ENCODE measurements at regions not wholly inside any gene's neighbourhood (a gene's known extent, or its start where the extent isn't known, plus 50 kb on each side); places are given as distances from the start of the nearest gene placed in this dataset.

- Histone ChIP-seq H3K4me1 (ENCODE audit: control insufficient read depth, insufficient read depth, low read length) (peaks cover 5% of the 10 kb centered on the region), H3K4me3 (ENCODE audit: low read length) (no peak overlapping the region), H3K9ac (ENCODE audit: low read length) (no peak overlapping the region), H3K27me3 (ENCODE audit: control insufficient read depth, insufficient read depth, low read length) (no peaks in the 10 kb centered on the region), H3K36me3 (ENCODE audit: control insufficient read depth, insufficient read depth, low read length) (no peaks in the 10 kb centered on the region), H3K27ac (ENCODE audit: low read depth, low read length) (no peak overlapping the region)
Measured at GRCh38 chr10:35910234-35910633, 268.1 kb upstream of the FZD8 start.

DNA sequence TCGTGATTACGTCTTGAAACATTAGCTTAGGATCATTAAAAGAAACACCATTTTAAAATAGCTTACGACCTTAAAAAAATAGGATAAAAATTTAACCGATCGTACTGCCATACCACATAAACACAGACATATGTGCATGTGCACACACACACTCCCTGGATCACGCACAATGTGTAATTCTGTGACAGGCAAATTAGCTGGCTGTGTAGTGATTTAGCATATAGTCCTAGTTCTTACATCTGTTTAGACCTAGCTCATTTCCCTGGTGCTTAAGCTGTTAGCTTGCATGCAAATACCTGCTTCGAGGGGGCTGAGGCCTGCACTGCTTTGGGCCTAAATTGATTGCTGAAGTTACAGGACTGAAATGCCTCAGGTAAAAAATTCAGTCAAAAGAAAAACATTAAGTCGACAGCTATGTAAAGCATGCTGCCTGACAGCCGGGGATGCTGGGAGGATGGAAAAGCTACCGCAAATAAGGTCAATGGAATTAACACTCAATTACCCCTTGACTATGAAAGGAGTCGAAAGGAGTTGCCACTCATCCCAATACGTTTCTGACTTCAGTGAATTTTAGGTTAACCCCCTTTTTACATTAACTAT lies 267.1 kb upstream of the FZD8 start:
- H3K27me3 ChIP-seq (ENCODE audit: control insufficient read depth, insufficient read depth, low read length) = no peaks in the 10 kb centered on the region
- peaks cover 5% of the 10 kb centered on the region for H3K4me1 ChIP-seq (ENCODE audit: control insufficient read depth, insufficient read depth, low read length)
- no peaks in the 10 kb centered on the region for H3K36me3 ChIP-seq (ENCODE audit: control insufficient read depth, insufficient read depth, low read length)
- H3K4me3 ChIP-seq (ENCODE audit: low read length) = no peak overlapping the region
- no peak overlapping the region for H3K9ac ChIP-seq (ENCODE audit: low read length)
- no peak overlapping the region for H3K27ac ChIP-seq (ENCODE audit: low read depth, low read length)

DNA sequence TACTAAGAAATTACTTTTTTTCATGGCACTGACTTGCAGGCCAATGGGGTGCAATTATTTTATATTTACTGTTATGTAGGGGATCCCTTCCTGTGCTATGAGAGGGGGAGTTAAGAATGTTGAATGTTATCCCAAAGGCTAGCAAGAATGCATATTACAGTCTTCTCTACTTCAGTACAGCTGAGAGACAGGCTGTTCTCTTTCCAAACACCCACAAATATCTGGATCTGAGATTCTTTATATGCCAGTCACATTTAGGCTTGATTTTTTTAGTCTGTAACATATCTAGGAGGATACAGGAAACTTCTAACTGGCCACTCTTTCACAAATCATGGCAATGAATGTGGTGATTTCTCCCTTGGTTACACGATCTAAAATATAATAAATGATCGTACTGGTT lies 266.4 kb upstream of the FZD8 start:
- H3K36me3 ChIP-seq (ENCODE audit: control insufficient read depth, insufficient read depth, low read length) = no peaks in the 10 kb centered on the region
- no peaks in the 10 kb centered on the region for H3K27me3 ChIP-seq (ENCODE audit: control insufficient read depth, insufficient read depth, low read length)

GRCh38 chr10:35907548-35907947 lies 265.5 kb upstream of the FZD8 start:
- H3K4me3 ChIP-seq (ENCODE audit: low read length) = no peak overlapping the region
- H3K36me3 ChIP-seq (ENCODE audit: control insufficient read depth, insufficient read depth, low read length) = no peaks in the 10 kb centered on the region
- H3K27ac ChIP-seq (ENCODE audit: low read depth, low read length) = no peak overlapping the region
- no peak overlapping the region for H3K9ac ChIP-seq (ENCODE audit: low read length)
- no peaks in the 10 kb centered on the region for H3K27me3 ChIP-seq (ENCODE audit: control insufficient read depth, insufficient read depth, low read length)
- H3K4me1 ChIP-seq (ENCODE audit: control insufficient read depth, insufficient read depth, low read length) = peaks cover 1% of the 10 kb centered on the region

More for the DNA sequence above, 266.4 kb upstream of the FZD8 start:
- H3K27ac ChIP-seq (ENCODE audit: low read depth, low read length) = no peak overlapping the region
- H3K4me1 ChIP-seq (ENCODE audit: control insufficient read depth, insufficient read depth, low read length) = peaks cover 5% of the 10 kb centered on the region
- no peak overlapping the region for H3K4me3 ChIP-seq (ENCODE audit: low read length)
- H3K9ac ChIP-seq (ENCODE audit: low read length) = no peak overlapping the region

GRCh38 chr10:35906155-35906554 lies 264.1 kb upstream of the FZD8 start:
- H3K36me3 ChIP-seq (ENCODE audit: control insufficient read depth, insufficient read depth, low read length) = no peaks in the 10 kb centered on the region

DNA sequence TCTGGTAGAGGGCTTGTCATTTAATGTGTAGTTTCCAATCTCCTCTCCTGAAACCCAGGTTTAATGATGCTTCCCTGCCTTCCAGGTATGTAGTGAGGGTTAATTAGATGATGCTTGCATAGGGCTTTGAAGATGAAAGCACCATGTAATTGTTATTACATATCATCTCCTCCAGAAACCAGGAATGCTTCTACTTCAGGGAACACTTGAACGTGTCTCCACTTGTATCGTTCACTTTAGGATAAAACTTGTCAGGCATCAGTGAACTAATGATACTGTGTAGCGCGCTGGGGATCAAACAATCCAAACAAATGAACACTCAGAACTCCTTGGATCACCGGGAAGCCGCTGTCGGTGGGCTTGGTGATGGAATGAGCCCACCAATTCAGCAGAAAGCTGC lies 260.9 kb upstream of the FZD8 start:
- Histone ChIP-seq H3K4me3 (ENCODE audit: low read length) (no peak overlapping the region), H3K27me3 (ENCODE audit: control insufficient read depth, insufficient read depth, low read length) (no peaks in the 10 kb centered on the region), H3K27ac (ENCODE audit: low read depth, low read length) (no peak overlapping the region), H3K9ac (ENCODE audit: low read length) (no peak overlapping the region), H3K36me3 (ENCODE audit: control insufficient read depth, insufficient read depth, low read length) (no peaks in the 10 kb centered on the region), H3K4me1 (ENCODE audit: control insufficient read depth, insufficient read depth, low read length) (no peaks in the 10 kb centered on the region)

More at GRCh38 chr10:35906155-35906554, 264.1 kb upstream of the FZD8 start:
- H3K9ac ChIP-seq (ENCODE audit: low read length) = no peak overlapping the region
- no peaks in the 10 kb centered on the region for H3K27me3 ChIP-seq (ENCODE audit: control insufficient read depth, insufficient read depth, low read length)
- no peak overlapping the region for H3K4me3 ChIP-seq (ENCODE audit: low read length)
- H3K4me1 ChIP-seq (ENCODE audit: control insufficient read depth, insufficient read depth, low read length) = no peaks in the 10 kb centered on the region
- H3K27ac ChIP-seq (ENCODE audit: low read depth, low read length) = no peak overlapping the region

GRCh38 chr10:35898716-35899440 lies 256.8 kb upstream of the FZD8 start:
- Histone ChIP-seq H3K27ac (ENCODE audit: low read depth, low read length) (no peak overlapping the region), H3K9ac (ENCODE audit: low read length) (no peak overlapping the region), H3K4me1 (ENCODE audit: control insufficient read depth, insufficient read depth, low read length) (no peaks in the 10 kb centered on the region), H3K27me3 (ENCODE audit: control insufficient read depth, insufficient read depth, low read length) (no peaks in the 10 kb centered on the region), H3K4me3 (ENCODE audit: low read length) (no peak overlapping the region), H3K36me3 (ENCODE audit: control insufficient read depth, insufficient read depth, low read length) (no peaks in the 10 kb centered on the region)

GRCh38 chr10:35896001-35896400 lies 253.9 kb upstream of the FZD8 start:
- Histone ChIP-seq H3K4me3 (ENCODE audit: low read length) (no peak overlapping the region), H3K9ac (ENCODE audit: low read length) (no peak overlapping the region), H3K27ac (ENCODE audit: low read depth, low read length) (no peak overlapping the region), H3K4me1 (ENCODE audit: control insufficient read depth, insufficient read depth, low read length) (no peaks in the 10 kb centered on the region), H3K36me3 (ENCODE audit: control insufficient read depth, insufficient read depth, low read length) (no peaks in the 10 kb centered on the region), H3K27me3 (ENCODE audit: control insufficient read depth, insufficient read depth, low read length) (no peaks in the 10 kb centered on the region)

GRCh38 chr10:35895331-35895730 lies 253.2 kb upstream of the FZD8 start:
- no peaks in the 10 kb centered on the region for H3K27me3 ChIP-seq (ENCODE audit: control insufficient read depth, insufficient read depth, low read length)
- H3K4me3 ChIP-seq (ENCODE audit: low read length) = no peak overlapping the region
- no peaks in the 10 kb centered on the region for H3K36me3 ChIP-seq (ENCODE audit: control insufficient read depth, insufficient read depth, low read length)
- no peak overlapping the region for H3K27ac ChIP-seq (ENCODE audit: low read depth, low read length)
- H3K4me1 ChIP-seq (ENCODE audit: control insufficient read depth, insufficient read depth, low read length) = peaks cover 6% of the 10 kb centered on the region
- H3K9ac ChIP-seq (ENCODE audit: low read length) = no peak overlapping the region

DNA sequence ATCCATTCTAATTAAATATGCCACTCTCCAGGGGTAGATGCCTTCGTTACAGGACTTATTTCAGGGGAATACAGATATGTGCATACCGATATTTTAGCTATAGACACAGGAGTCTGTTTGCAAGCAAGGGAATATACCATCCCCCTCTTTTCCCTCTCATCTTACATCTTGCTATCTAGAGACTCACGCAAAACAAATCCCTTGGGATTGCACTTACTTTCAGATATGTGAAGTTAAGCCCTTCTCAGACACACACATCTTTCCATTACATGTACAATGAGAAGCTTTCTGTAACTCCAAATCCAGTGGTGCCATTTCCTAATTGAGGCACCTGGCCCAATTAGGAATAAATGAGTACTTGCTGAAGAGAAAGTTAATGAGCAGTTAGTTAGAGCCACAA lies 250.4 kb upstream of the FZD8 start:
- Histone ChIP-seq H3K4me1 (ENCODE audit: control insufficient read depth, insufficient read depth, low read length) (peaks cover 12% of the 10 kb centered on the region), H3K4me3 (ENCODE audit: low read length) (no peak overlapping the region)

GRCh38 chr10:35890676-35891495 lies 248.8 kb upstream of the FZD8 start:
- Histone ChIP-seq H3K4me1 (ENCODE audit: control insufficient read depth, insufficient read depth, low read length) (peaks cover 12% of the 10 kb centered on the region), H3K4me3 (ENCODE audit: low read length) (no peak overlapping the region), H3K36me3 (ENCODE audit: control insufficient read depth, insufficient read depth, low read length) (no peaks in the 10 kb centered on the region), H3K27ac (ENCODE audit: low read depth, low read length) (peak overlapping the region; percentile 66), H3K27me3 (ENCODE audit: control insufficient read depth, insufficient read depth, low read length) (no peaks in the 10 kb centered on the region), H3K9ac (ENCODE audit: low read length) (no peak overlapping the region)

More for the DNA sequence above, 250.4 kb upstream of the FZD8 start:
- no peaks in the 10 kb centered on the region for H3K27me3 ChIP-seq (ENCODE audit: control insufficient read depth, insufficient read depth, low read length)
- no peak overlapping the region for H3K9ac ChIP-seq (ENCODE audit: low read length)
- no peak overlapping the region for H3K27ac ChIP-seq (ENCODE audit: low read depth, low read length)
- H3K36me3 ChIP-seq (ENCODE audit: control insufficient read depth, insufficient read depth, low read length) = no peaks in the 10 kb centered on the region

- Histone ChIP-seq H3K9ac (ENCODE audit: low read length) (no peak overlapping the region), H3K27ac (ENCODE audit: low read depth, low read length) (peak overlapping the region; percentile 72), H3K36me3 (ENCODE audit: control insufficient read depth, insufficient read depth, low read length) (no peaks in the 10 kb centered on the region), H3K4me1 (ENCODE audit: control insufficient read depth, insufficient read depth, low read length) (peaks cover 12% of the 10 kb centered on the region), H3K4me3 (ENCODE audit: low read length) (peak overlapping the region; percentile 40), H3K27me3 (ENCODE audit: control insufficient read depth, insufficient read depth, low read length) (no peaks in the 10 kb centered on the region)
Measured at GRCh38 chr10:35889971-35890675, 248.0 kb upstream of the FZD8 start.

All from rectal smooth muscle tissue (tissue), 1 donor.